Esophagus squamous epithelium (tissue), 5 donors: ENCODE measurements at regions not wholly inside any gene's neighbourhood (a gene's known extent, or its start where the extent isn't known, plus 50 kb on each side); places are given as distances from the start of the nearest gene placed in this dataset.

Experiments used
- DNase-seq: peaks from one replicate; lab custom pipeline; 2025; lab: John Stamatoyannopoulos, UW
- H3K27ac ChIP-seq, 4 donors: fragments of 200-600 bp; sonication (generic); one replicate each; pipeline ENCODE4 v1.5.1; 2016 to 2019; ENCODE audit warnings: mild to moderate bottlenecking in 1 of 4
- H3K27me3 ChIP-seq, 4 donors: fragments of 200-600 bp; sonication (generic); 1 replicate in 3 of 4; 2 replicates in 1 of 4; pipeline versions ENCODE4 v1.5.1 to v1.6.0; 2017 to 2021; ENCODE audit warnings: antibody characterized with exemption in 1 of 4
- H3K36me3 ChIP-seq, 3 donors: fragments of 200-600 bp; sonication (generic); one replicate each; pipeline ENCODE4 v1.5.1; 2016 to 2019
- H3K4me1 ChIP-seq, 3 donors: fragments of 200-600 bp; sonication (generic); one replicate each; pipeline ENCODE4 v1.5.1; 2017 to 2019
- H3K4me3 ChIP-seq, 4 donors: fragments of 200-600 bp; sonication (generic); 1 replicate in 3 of 4; 2 replicates in 1 of 4; pipeline ENCODE4 v1.5.1; 2016 to 2019; ENCODE audit warnings: mild to moderate bottlenecking in 2 of 4, moderate library complexity in 1 of 4
- H3K9me3 ChIP-seq, 3 donors: fragments of 200-600 bp; sonication (generic); one replicate each; pipeline ENCODE4 v1.5.1; 2016 to 2019
- CTCF ChIP-seq, 6 experiments: fragments of 450-650 bp in 4 of 6; fragments of 200-600 bp in 2 of 6; sonication (generic) in 2 of 6; IDR thresholded peaks; one replicate each; pipeline ENCODE4 v1.5.1; 2016 to 2019; ENCODE audit warnings: antibody characterized with exemption in 6 of 6, mild to moderate bottlenecking in 4 of 6, moderate library complexity in 4 of 6
- POLR2A ChIP-seq, 4 donors: fragments of 450-650 bp; IDR thresholded peaks; one replicate each; pipeline ENCODE4 v1.6.1; 2017; ENCODE audit warnings: antibody characterized with exemption in 4 of 4, mild to moderate bottlenecking in 4 of 4, moderate library complexity in 3 of 4
- WGBS, 2 donors: methylation state at CpG; one replicate each; pipeline ENCODE4 v1.1.5; 2018; 5-methylcytosine and 5-hydroxymethylcytosine counted together
- intact Hi-C: fragments of 100-400 bp; cut with DNase I; formaldehyde crosslinking; loops from one replicate; pipeline ENCODE4 v1.15.0; 2022
- donor health status: DM: yes; HTN: yes; CAD: no.

- Histone ChIP-seq H3K27me3 (no peaks in the 10 kb centered on the region), H3K27ac (no peak overlapping the region), H3K36me3 (no peaks in the 10 kb centered on the region), H3K4me3 (no peak overlapping the region), H3K4me1 (no peaks in the 10 kb centered on the region), H3K9me3 (no peaks in the 10 kb centered on the region)
- TF ChIP-seq CTCF (IDR thresholded peaks at IDR 0.05) (no peak), POLR2A (IDR thresholded peaks at IDR 0.05) (no peak)
- intact Hi-C loops, result no loop called here
- 61 to 63% methylated on average over 1 of the region's 1 CpG for WGBS, 2 donors
- DNase-seq, result no peak
Measured at GRCh38 chr2:142200062-142200461, 69.2 kb upstream of the LRP1B start.

- no peak overlapping the region for H3K4me3 ChIP-seq
Measured at GRCh38 chr2:142199073-142199472, 68.3 kb upstream of the LRP1B start.

GRCh38 chr2:142190805-142191204 lies 60.0 kb upstream of the LRP1B start:
- no peaks in the 10 kb centered on the region for H3K27me3 ChIP-seq
- intact Hi-C loops, result no loop called here
- 45 to 60% methylated on average over 1 of the region's 1 CpG for WGBS, 2 donors
- H3K9me3 ChIP-seq, result no peaks in the 10 kb centered on the region
- no peak for TF ChIP-seq POLR2A (IDR thresholded peaks at IDR 0.05)
- TF ChIP-seq CTCF (IDR thresholded peaks at IDR 0.05), result no peak
- H3K36me3 ChIP-seq, result no peaks in the 10 kb centered on the region
- H3K4me1 ChIP-seq, result no peaks in the 10 kb centered on the region
- no peak for DNase-seq
- H3K4me3 ChIP-seq, result no peak overlapping the region
- no peak overlapping the region for H3K27ac ChIP-seq

More at GRCh38 chr2:142199073-142199472, 68.3 kb upstream of the LRP1B start:
- Histone ChIP-seq H3K27me3 (no peaks in the 10 kb centered on the region), H3K36me3 (no peaks in the 10 kb centered on the region), H3K27ac (no peak overlapping the region), H3K4me1 (no peaks in the 10 kb centered on the region), H3K9me3 (no peaks in the 10 kb centered on the region)
- no peak for DNase-seq
- intact Hi-C loops, result no loop called here
- TF ChIP-seq POLR2A (IDR thresholded peaks at IDR 0.05) (no peak), CTCF (IDR thresholded peaks at IDR 0.05) (no peak)
- 63 to 69% methylated on average over 2 of the region's 2 CpGs for WGBS, 2 donors

- Histone ChIP-seq H3K9me3 (no peaks in the 10 kb centered on the region), H3K4me1 (no peaks in the 10 kb centered on the region), H3K27ac (no peak overlapping the region), H3K36me3 (no peaks in the 10 kb centered on the region), H3K4me3 (no peak overlapping the region), H3K27me3 (no peaks in the 10 kb centered on the region)
- intact Hi-C loops, result no loop called here
- TF ChIP-seq POLR2A (IDR thresholded peaks at IDR 0.05) (no peak), CTCF (IDR thresholded peaks at IDR 0.05) (no peak)
- WGBS, 2 donors, result 38 to 50% methylated on average over 1 of the region's 1 CpG
- DNase-seq, result no peak
Measured at GRCh38 chr2:142189501-142189900, 58.7 kb upstream of the LRP1B start.

- TF ChIP-seq POLR2A (IDR thresholded peaks at IDR 0.05) (no peak), CTCF (IDR thresholded peaks at IDR 0.05) (no peak)
- intact Hi-C loops, result no loop called here
- WGBS, 2 donors, result 100% methylated on average over 1 of the region's 1 CpG
Measured at GRCh38 chr2:142188562-142188961, 57.7 kb upstream of the LRP1B start.

More at GRCh38 chr2:142188562-142188961, 57.7 kb upstream of the LRP1B start:
- Histone ChIP-seq H3K9me3 (no peaks in the 10 kb centered on the region), H3K4me1 (no peaks in the 10 kb centered on the region), H3K36me3 (no peaks in the 10 kb centered on the region), H3K27me3 (no peaks in the 10 kb centered on the region), H3K4me3 (no peak overlapping the region), H3K27ac (no peak overlapping the region)
- no peak for DNase-seq
